ENCODE measurements at regions not wholly inside any gene's neighbourhood (a gene's known extent, or its start where the extent isn't known, plus 50 kb on each side); places are given as distances from the start of the nearest gene placed in this dataset.

GRCh38 chr4:14504162-14504561 lies 498.1 kb upstream of the CPEB2 start:
- DNase-seq, result no peak

GRCh38 chr4:14513471-14513870 lies 488.8 kb upstream of the CPEB2 start:
- DNase-seq, result no peak

- DNase-seq, result no peak
Measured at GRCh38 chr4:14515556-14515955, 486.7 kb upstream of the CPEB2 start.

- no peak for DNase-seq
Measured at GRCh38 chr4:14518136-14518535, 484.1 kb upstream of the CPEB2 start.

- no peak for DNase-seq
Measured at GRCh38 chr4:14520171-14520570, 482.1 kb upstream of the CPEB2 start.

GRCh38 chr4:14524276-14524675 lies 478.0 kb upstream of the CPEB2 start:
- DNase-seq, result no peak

GRCh38 chr4:14528918-14529317 lies 473.4 kb upstream of the CPEB2 start:
- no peak for DNase-seq

GRCh38 chr4:14529653-14530052 lies 472.6 kb upstream of the CPEB2 start:
- no peak for DNase-seq

- no peak for DNase-seq
Measured at GRCh38 chr4:14532436-14532835, 469.8 kb upstream of the CPEB2 start.

GRCh38 chr4:14539246-14539645 lies 463.0 kb upstream of the CPEB2 start:
- DNase-seq, result no peak

GRCh38 chr4:14545163-14545562 lies 457.1 kb upstream of the CPEB2 start:
- DNase-seq, result no peak

GRCh38 chr4:14545807-14546206 lies 456.5 kb upstream of the CPEB2 start:
- DNase-seq, result no peak

GRCh38 chr4:14552119-14552518 lies 450.2 kb upstream of the CPEB2 start:
- DNase-seq, result no peak

- DNase-seq, result no peak
Measured at GRCh38 chr4:14559646-14560045, 442.6 kb upstream of the CPEB2 start.

GRCh38 chr4:14560577-14560976 lies 441.7 kb upstream of the CPEB2 start:
- DNase-seq, result no peak

GRCh38 chr4:14562901-14563300 lies 439.4 kb upstream of the CPEB2 start:
- no peak for DNase-seq

GRCh38 chr4:14564281-14564680 lies 438.0 kb upstream of the CPEB2 start:
- DNase-seq, result no peak

GRCh38 chr4:14566518-14566917 lies 435.8 kb upstream of the CPEB2 start:
- no peak for DNase-seq

- DNase-seq, result no peak
Measured at GRCh38 chr4:14568351-14568750, 433.9 kb upstream of the CPEB2 start.

- DNase-seq, result no peak
Measured at GRCh38 chr4:14575289-14575688, 427.0 kb upstream of the CPEB2 start.

GRCh38 chr4:14575919-14576318 lies 426.4 kb upstream of the CPEB2 start:
- no peak for DNase-seq

GRCh38 chr4:14580061-14580460 lies 422.2 kb upstream of the CPEB2 start:
- DNase-seq, result no peak

- no peak for DNase-seq
Measured at GRCh38 chr4:14581741-14582140, 420.5 kb upstream of the CPEB2 start.

- DNase-seq, result no peak
Measured at GRCh38 chr4:14582677-14583076, 419.6 kb upstream of the CPEB2 start.

- no peak for DNase-seq
Measured at GRCh38 chr4:14583331-14583730, 418.9 kb upstream of the CPEB2 start.

GRCh38 chr4:14583752-14584151 lies 418.5 kb upstream of the CPEB2 start:
- DNase-seq, result no peak
